Astrocyte of the hippocampus (primary cell): ENCODE measurements at regions not wholly inside any gene's neighbourhood (a gene's known extent, or its start where the extent isn't known, plus 50 kb on each side); places are given as distances from the start of the nearest gene placed in this dataset.

ENCODE experiments used
- DNase-seq: peaks from one replicate; pipeline ENCODE4 v3.0.0; 2011; ENCODE audit warnings: low read depth, low spot score

DNA sequence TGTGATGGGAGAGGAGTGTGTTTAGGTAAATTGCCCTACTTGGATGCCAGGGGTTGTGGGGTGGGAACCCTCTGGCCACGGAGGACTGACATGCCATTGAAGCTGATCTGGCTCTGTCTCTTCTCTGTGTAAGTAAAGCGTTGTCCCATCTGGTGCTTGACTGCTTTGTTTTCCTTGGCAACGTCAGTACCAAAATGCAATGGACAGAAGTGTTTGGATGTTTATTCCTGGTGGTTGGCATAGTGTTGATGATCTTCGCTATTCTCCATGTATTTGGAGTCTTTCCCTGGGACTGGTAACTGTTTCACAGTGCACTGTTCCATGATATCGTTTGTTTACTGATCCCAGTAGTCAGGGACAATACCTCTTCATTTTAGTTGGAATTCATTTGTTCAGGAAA lies 130.5 kb upstream of the MCTP2 start:
- no peak for DNase-seq

DNA sequence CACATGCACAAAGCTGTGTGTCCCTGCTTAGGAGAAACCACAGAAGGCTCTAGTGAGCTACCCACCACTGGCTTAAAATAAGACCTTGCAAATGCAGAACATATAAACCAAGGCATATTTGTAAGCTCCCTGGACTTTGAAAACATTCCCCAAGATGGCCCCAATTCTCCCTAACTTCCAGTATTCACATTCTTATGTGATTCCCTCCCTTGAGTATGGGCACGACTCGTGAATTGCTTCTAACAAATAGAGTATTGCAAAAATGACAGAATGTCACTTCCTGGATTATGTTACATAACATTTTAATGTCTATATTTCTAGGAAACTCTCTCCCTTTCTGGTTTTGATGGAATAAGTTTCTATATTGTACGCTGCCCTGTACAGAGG lies 131.8 kb upstream of the MCTP2 start:
- no peak for DNase-seq

DNA sequence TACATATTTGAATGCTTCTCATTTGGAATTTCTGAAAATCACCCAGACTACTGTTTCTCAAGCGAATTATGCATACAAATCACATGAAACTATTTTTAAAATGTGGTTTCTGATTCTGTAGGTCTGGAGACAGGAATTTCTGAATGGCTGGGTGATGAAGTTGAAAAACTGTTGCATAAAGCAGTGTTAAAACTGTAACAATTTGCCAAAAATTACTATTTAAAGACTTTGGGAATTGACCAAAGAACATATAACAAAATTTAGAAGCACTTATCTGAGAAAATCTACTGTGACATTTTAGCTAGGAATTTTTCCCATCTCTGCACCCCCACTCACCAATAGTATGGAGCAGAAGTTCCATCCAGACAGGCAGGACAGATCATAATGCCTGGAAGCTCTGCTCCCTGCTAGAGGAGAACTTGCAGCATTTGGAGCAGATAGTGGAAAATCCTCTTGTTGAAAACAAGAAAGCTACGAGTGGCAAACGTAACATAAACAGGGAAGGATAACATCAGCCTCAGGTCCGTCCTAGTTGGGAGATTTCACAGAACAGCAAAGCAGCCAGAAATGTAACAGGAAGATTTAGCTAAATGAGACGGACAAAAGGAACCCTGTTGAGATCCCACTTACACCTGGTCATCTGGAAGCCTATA lies 132.3 kb upstream of the MCTP2 start:
- no peak for DNase-seq

DNA sequence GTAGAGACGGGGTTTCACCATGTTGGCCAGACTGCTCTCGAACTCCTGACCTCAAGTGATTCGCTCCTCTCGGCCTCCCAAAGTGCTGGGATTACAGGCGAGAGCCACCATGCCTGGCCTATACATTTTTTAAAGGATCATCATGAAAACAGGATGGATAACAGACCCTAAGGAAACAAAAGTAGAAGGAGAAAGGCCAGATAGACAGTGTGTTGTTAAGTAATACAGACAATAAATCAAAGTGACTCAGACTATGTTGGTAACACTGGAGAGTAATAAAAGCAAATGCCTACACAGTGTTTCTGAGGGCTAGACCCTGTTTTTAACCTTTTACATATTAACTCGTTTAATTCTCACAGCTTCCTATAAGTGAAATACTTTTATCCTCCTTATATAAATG lies 133.8 kb upstream of the MCTP2 start:
- no peak for DNase-seq

DNA sequence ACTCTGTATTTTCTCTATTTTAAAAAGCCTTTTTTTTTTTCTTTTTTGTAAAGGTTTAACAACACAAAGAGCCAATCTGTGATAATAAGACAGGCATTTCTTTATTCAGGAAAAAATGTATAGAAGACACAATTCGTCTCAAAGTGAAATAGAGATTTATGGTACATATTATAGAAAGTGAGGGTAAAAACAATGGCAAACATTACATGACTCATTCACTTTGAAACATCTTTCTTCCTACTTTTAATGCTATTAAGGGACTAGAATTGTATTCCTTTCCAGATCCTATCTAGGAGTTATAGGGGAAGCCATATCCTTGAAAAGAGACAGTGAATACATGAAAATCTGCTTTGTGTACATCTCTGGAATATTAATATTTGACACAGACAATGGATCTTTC lies 137.1 kb upstream of the MCTP2 start:
- DNase-seq: no peak

DNA sequence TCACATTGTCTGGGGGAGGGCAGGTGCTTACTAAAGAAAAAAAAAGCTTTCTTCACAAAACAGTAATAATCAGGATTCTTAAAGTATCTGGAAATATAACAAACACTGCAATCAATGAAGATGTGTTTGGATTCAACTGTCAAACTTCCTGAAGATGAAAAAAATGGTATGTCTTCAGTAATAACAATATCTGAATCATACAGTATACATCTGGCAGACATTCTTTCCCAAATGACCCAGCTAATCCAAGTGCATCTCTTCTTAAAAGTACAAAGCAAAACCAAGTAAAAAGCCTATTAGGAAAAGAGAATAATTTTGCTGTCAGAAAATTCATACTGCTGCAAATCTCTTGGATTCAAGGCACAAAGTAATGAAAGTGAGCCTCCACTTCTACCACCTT lies 145.0 kb upstream of the MCTP2 start:
- no peak for DNase-seq

DNA sequence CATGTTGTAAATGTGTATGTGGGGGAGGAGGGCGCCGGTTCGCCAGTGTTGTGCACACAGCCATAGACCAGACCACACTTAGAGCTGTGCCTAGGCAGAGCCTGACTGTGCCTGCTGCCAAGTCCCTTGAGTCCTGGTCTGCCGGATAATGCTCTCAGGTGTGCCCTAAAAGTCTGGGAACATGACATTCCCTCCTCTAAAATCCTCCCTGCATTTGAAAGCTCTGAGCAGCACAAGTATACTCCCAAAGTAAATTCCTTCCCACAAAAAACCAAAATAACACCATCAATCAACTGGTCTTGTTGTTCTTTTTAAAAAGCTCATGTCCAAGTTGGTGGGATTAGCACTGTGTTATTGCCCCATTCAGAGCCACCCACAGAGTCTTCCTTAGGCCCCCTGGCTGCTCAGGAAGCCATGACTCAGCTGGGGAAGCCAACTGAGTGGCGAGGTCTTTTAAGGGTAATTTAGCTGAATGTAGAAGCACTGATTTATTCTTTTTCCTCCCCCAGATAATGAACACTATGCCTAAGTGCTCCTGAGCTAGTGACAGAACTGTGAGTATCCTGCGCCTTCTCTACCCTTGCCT lies 147.8 kb upstream of the MCTP2 start:
- DNase-seq: peak; percentile 81

DNA sequence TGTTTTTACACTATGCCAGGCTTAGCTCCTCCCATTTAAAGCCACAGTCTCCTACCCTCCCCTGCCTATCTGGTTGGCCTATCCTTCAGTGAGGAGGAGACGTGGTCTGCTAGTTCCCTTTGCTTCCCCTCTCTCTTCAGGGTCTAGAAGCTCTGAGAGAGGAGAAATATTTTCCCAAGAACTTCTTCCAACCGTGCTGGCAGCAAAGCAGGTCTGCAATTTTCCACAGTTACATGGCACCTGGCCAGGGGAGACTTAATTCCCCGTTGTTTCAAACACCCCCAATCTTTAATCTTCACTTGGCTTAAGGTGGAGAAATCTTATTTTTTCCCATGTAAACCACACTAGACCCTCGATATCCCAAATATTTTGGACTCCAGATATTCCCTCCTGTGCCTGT lies 149.5 kb upstream of the MCTP2 start:
- no peak for DNase-seq

DNA sequence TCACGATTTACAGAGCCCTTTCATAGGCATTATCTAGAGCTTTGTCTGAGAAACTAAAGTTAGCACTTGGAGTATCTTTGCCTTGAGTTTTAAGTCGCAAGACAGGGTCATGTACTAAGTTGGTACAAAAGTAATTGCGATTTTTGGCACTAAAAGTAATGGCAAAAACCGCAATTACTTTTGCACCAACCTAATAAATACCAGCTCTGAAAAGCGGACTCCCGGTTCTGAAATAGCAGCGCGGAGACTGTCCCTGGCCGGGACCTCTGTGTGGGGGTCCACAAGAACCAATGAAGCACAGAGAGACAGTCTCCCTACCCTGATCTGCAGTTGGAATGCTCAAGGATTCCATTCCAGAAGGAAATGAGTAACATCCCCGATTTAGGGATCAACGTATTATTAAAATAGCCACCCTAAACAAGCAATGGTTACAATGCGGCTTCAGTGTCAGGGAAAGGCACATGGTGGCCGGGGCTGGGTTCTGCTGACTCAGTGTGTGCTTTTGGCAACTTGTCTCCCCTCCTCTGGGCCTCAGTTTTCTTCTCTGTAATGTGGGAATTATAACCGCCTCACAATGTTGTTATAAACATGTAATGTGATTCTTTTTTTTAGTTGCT lies 150.3 kb upstream of the MCTP2 start:
- no peak for DNase-seq

DNA sequence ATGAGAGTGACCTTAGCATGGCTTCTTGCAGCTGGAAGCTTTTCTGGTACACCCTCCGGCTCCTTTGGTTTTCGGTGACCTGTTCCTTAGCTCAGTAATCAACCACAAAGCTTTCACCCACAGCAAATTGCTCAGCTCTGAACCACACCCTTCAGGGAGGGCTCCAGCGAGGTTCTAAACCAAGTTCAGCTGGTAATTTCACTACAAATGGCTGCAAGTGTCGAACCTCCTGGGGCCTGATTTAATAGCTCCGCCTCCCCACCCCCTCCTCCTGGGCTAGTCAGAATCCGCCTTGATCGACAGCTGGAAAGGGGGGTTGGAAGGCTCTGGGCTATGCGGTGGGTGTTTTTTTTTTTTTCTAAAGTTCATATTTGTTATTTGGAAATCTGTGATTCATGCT lies 150.9 kb upstream of the MCTP2 start:
- DNase-seq: peak; percentile 62

DNA sequence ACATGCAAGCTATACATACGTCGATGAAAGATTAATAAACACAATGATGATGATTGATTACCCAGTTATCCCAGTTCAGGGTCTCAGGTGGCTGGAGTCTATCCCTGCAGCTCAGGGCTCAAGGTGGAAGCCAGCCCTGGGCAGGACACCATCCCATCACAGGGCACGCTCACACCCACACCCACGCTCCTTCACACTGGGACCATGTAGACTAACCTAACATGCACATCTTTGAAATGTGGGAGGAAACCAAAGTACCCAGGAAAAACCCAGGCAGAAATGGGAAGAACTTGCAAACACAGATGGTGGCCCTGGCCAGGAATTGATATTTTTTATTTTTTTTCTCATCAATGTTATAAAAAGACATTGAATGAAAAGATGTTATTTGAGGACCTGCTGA lies 151.4 kb upstream of the MCTP2 start:
- no peak for DNase-seq

DNA sequence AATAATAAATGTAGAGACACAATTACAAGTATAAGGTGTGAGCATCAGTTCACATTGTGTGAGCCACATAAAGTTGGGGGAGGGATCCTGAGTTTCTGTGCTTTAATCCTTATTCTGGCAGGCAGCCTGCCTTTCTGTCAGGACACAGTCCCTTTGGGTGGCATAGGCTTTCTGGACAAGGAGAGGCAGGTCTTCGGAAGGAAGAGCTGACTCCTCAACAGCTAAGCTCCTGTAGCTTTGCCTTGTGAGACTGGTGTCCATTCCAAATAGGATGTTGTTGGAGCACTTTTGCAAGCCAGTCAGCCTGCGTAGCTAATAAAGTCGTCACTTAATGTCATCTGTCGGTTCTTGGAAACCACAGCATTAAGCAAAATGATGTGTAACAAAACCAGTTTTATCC lies 151.9 kb upstream of the MCTP2 start:
- DNase-seq: no peak

DNA sequence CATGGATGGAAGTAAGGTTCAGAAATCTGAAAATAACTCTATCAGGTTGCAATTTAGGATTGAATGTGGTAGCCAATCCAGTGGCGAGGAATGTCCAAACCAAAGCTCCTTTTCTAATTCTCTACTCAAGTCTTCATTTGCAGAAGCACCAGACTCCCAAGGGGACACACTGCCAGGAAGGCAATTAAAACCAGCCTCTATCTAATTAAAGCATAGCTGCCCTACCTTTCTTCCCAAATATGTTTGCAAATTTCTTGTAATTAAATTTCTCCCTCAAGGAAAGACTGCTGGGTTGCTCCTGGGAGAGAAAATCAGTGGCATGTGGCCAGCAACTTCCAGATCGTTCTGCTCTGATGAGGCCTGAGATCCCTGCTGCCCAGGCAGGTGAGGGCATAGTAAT lies 153.4 kb upstream of the MCTP2 start:
- DNase-seq: no peak

DNA sequence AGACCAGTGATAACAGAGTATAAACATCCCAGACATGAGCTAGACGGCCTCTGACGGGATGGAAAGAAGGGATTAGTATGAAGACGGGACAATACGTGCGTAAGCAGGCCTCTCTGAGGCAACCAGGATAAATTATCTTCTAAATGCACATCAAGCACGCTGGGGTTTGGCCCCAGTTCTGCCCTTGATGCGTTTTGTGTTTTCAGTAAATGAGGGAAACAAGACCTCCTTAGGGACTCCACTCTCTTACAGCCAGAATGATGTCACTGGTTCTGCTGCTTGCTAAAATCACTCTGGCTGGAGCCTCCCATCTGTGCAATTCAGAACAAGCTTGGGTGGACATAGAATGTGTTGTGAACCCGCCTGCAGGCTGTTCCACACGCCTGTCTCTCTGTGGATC lies 156.0 kb upstream of the MCTP2 start:
- DNase-seq: no peak

DNA sequence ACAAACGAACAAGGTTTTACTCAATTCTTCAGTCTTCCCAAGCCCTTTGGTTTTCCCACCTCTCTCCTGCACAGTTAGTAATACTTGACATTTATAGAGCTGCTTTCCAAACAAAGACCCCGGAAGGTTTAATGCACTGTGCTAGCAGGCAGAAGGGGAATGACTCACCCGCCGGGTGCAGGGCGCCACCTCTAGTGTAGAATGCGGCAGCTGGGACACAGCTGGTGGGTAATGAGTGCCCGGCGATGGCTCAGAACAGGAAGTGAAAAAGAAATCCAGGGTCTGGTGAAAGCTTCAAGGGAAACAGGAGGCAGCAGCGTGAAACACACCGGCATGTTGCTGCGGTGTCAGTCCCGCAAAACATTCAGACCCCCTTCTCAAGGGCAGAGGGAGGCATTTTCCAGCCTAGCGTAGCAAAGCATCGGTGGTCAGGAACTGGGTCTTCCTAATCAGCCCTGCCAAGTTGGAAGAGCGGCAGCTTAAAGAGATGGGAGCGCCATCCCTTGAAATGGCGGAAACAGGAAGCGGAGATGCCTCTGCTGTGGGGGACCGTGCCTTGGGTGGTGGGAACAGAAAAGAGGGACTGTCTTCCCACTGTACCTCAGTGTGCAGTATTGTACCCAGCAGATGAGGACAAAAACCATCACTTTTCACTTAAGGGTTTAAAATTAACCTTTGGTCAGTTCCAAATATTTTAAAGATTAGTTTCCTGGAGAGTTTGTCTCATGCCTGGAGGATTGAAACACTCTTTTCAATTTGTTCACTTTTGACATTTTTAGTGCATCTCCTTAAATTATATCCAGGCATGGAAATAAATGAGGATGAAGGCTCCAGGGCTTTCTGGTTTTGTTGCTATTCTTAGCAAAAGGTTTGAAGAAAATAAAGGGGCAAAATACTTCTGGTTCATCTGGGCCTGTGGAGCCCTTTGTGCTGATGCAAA lies 160.7 kb upstream of the MCTP2 start:
- DNase-seq: peak; percentile 61

DNA sequence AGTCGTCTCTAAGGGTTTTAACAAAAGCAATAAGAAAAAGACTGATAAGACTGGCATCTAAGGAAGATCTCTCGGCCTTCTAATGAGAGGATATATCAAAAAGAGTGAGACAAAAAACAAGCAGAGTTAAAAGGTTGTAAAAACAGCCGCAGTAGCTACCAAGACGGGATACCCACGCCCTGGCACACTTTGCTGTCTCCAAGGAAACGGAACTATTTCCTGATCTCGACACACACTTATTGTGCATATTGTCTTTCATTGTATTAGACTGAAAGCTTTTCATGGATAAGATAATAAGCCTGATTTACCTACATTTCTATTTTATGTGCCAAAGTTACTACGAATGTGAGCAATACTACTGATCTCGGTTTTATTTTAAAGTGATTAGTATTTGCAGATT lies 161.5 kb upstream of the MCTP2 start:
- DNase-seq: no peak

DNA sequence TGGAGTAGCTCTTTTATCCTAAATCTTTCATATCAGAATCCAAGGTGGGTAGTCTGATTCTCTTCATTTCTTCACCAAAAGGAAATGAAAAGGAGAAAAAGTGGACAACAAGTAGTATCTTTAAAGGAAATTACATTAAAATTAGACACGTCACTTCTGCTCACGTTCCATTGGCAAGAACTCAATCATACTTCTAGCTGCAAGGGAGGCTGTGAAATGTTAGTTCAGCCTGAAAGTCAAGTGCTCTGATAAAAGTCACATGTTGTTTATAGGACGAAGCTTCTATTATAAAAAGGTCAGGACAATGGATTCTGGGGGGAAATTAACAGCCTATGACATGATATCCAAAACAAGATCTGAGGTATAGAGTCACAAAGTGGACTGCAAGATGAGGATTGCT lies 164.6 kb upstream of the MCTP2 start:
- DNase-seq: no peak

DNA sequence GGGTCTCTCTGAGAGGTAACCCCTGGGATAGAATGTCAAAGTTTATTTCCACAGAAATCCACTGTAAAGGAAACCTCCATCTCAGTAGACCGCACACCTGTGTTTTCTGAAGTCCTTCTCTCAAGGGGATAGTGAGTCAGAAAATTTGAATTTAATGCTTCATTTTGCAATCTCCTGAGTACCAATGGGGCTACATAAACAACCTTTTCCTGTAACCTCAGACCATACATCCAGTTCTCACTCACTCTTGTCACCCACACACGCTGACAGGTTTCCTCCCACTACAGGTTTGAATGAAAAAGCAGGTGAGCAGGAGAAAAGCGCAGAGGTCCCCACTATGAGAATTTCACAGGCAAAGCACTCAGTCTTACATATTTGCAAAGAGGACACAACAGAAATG lies 165.3 kb upstream of the MCTP2 start:
- no peak for DNase-seq

DNA sequence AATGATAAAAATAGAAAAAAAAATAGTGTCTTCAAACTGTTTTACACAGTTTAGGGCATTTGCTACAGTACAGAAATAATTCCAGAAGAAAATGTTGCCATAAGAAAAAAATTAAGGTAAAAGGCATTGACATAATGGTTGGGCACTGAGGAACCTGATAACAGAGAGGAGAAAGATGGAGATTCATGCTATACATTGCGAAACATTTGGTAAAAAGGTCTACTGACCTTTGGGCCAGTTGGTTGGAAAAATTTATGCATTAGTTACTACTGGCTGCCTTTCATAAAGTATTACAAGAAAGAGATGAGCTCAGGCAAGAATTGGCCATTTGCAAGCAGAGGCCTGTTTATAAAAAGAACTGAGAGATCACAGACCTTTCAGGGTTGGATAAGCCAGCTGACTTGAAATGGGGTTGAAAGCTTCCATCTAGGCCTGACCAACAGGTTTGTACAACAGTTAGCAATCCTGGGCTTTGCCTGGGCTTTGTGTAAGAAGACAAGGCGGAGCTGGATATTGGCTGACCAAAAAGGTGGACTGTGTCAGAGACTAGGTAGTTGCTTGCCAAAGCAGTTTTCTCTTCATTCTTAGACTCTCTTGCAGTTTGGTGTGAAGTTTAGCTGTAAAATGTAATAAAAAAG lies 166.6 kb upstream of the MCTP2 start:
- no peak for DNase-seq

DNA sequence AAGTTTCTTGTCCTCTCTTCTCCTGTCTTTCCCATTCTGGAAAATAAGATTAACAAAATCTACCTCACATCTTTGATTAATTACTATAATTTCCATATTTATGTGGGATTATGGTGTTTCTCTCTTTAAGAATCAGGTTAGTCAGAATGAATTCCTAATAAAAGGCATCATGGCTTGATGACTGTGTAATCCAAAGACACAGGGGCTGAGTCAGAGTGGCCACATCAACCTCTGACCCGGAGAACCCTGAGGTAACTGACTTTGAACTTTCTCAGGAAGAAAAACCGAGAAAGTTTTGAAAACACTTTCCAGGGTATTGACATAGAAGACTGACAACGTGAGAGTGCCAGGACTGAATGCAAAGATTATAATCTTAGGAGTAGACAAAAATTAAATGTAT lies 170.3 kb upstream of the MCTP2 start:
- no peak for DNase-seq

DNA sequence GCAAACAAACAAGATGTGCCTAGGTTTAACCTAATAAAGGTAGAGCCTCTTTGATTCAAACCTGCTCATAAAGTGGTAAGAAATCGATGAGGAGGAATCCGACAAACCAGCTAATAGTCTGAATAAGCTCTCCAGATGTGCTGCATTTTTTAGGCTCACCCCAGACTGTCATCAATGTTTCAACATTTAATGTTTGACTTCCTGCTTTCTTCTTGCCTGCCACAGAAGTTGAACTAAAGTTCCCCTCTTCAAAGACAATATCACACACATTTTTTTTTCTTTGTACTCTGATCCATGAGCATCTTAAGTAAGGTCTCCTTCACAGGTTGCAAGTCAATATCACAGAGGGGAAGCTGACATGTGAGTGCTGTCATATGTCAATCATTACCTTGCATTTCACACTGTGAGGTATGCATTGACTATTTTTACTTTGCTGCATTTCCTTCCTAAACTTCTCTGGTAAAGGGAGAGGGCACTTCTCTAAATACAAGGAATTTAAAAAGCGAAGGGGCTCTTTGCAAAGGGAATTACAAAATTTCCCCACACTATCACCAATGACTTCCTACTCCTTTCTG lies 172.3 kb upstream of the MCTP2 start:
- DNase-seq: no peak

DNA sequence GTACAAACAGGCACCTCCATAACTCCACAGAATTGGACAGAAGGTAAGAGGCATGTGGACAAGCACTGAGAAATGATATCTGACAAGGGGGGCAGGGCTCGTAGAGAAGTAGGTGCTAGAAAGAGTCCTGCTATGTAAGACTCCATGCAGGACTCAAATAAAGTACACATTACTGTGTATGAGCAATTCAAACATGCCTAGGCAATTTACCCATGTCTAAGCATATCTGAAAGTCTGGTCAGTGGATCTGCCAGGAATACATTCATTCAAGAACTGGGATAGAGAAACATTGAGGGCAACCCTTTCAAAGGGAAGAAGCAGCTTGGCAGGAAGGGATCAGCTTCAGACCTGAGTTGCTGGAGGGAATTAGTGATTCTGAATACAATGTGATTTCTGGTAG lies 174.1 kb upstream of the MCTP2 start:
- no peak for DNase-seq
